ENCODE measurements at regions not wholly inside any gene's neighbourhood (a gene's known extent, or its start where the extent isn't known, plus 50 kb on each side); places are given as distances from the start of the nearest gene placed in this dataset.
"Not testable (repeated sequence)": the region's sequence is repeated elsewhere in the genome, so short reads cannot be mapped to it uniquely, and the experiment has no call there.

DNA sequence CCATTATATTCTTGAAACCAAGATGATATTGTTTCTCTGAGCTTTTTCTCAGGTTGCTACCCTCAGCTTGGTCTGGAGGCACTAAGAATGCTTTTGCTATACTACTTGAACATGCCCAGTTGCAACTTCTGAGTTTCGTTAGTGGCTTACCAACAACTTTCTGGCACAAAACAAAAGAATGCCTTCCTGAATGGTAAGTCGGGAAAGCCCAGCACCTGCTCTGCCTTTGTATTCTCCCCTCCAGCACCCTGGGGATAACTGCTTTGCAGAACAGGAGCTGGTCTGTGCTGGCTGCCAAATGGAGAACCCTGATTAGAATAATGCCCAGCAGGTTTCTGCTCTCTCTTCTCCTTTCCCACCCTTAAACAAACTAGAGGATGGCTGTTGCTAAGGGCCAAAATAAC is 149.3 kb downstream of the TGFB2 start:
- CTCF ChIA-PET, result no interaction called here
- POLR2A ChIA-PET, result no interaction called here

DNA sequence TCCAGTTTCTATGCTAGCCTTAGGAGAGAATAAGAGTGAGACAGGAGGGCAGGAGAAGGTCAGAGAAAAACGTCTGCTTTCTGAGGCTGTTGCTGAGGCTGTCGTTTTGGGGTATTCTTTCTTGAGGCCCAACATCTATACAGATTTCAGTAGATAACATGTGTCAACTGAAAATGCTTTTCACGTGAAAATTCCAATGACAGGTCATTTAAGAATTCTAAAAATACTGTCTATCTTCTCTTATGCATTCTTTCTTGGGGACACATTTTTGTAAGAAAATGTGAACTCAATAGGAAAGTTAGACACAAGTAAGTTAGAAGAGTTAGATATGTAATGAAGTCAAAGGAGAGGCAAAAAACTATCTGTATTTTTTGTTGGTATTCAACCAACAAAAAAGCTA is 150.8 kb downstream of the TGFB2 start:
- ChIA-PET POLR2A (no interaction called here), CTCF (no interaction called here)

DNA sequence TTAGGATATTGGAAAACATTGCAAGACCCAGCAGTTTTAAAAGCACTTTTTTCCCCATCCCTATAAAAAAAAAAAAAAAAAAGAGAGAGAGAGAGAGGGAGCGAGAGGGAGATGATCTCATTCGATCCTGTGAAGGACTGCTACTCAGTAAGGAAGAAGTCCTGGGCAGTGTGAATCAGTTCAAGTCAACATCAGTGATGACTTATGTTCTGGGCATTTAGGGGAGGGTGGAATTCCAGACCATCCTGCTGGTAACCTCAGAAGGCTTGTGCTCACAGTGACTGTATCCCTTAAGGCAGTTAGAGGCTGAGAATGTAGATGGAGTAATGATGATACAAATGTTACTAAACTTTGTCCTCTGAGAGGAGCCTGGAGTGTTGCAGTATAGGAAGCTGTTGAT is 151.4 kb downstream of the TGFB2 start:
- ChIA-PET POLR2A (no interaction called here), CTCF (no interaction called here)

DNA sequence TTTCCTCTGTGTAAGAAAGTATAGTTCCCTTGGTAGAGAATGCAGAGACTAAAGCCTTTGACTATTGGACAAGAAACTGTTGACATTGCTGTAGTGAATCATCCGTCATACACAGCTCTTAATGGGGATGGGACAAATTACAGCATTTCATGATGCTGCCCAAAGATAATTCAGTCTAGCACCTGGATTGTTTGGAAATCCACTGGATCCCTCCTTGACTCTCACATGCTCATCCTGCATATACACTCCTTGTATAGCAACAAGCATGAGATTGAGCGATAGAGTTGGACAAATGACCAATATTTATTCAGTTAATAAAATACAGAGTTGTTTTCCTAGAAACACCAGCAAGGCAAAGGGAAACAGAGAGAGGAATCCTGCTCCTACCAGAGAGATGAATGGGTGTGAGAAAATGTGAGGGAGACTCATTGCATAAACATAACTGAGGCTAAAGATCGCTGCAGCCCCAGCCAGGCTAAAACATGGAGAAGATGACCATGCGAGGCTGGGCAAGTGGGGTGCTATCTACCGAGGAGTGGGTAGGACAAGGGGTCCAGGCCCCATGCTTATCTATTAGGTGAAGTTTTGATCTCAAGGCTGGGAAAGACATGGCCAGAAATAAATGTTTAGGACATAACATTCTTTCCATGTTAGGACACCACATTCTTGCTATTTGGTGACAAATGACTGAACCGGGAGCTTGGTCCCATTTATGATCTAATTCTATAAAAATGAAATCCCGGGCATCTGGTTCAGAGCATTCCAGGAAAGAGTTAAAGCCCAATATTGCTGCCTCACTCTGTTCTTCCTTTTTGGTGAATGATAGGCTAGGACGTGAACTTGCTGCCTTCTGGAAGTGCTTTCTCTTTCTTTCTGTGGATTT is 153.2 kb downstream of the TGFB2 start:
- ChIA-PET POLR2A (no interaction called here), CTCF (interaction anchor here (1.4 kb wide), 1 partner anchor 9 kb away, joined by 3 read pairs; no protein-coding TSS in a partner anchor)

DNA sequence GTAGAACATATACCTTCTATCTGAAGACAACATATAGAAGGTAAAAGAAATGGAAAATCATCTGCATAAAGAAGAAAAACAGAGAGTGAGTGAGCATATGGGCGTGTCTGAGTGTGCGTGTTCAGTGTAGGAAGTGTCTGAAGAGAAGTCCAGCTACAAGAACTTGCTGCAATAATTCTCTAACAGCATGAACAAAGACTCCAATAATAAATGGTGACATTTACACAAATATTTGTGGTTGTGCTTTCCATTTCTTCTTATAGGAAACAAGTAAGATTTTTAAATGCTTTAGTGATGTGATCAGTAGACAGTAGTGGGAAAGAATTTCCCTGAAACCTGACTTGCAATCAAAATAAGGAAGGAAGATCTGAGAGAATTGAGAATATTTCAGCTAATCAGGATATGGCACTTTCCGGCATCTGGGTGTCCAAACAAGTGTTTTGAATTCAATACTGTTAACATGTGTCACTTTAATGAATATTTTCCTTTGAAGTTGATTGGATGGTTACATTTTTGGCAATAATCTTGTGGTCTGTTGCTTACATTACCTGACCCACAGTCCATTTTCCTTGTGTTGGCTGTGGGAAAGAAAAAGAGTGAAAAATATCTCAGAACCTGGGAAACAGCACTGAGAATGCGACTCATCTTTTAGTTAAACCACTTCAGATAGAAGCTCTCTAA is 154.0 kb downstream of the TGFB2 start:
- POLR2A ChIA-PET, result no interaction called here

DNA sequence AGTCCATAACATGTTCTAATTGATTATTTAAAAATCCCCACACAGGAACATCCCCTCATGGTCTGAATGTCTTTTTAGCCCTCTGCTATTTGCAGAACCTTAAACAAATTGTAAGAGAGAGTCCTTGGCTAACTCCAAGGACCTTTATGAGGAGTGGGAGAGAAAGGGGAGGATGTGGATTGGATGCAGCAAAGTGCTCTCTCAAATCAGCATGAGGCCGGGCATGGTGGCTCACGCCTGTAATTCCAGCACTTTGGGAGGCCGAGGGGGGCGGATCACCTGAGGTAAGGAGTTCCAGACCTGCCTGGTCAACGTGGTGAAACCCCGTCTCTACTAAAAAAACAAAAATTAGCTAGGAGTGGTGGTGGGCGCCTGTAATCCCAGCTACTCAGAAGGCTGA is 154.8 kb downstream of the TGFB2 start:
- ChIA-PET CTCF (no interaction called here), POLR2A (no interaction called here)

More for the DNA sequence above, 154.0 kb downstream of the TGFB2 start:
- CTCF ChIA-PET, result interaction anchor here (1.4 kb wide), 1 partner anchor 10 kb away, joined by 3 read pairs; no protein-coding TSS in a partner anchor

DNA sequence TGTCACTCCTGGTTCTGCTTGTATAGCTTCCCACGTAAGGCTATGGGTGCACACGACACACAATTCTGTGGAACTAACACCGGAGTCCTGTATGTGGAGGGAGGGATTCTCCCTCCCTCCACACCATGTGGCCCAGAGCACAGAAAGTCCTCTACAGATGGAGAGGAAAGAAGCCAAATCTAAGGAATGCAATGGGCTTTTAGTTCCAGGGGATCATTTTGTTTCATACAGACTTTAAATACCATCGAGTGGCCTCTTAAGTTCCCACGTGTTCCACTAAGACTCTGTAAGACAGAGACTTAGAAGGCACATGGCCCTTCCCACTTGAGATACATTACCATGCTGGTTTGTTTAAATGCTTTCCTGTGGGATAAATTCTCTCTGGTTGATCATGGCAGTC is 156.0 kb downstream of the TGFB2 start:
- ChIA-PET POLR2A (no interaction called here), CTCF (no interaction called here)

DNA sequence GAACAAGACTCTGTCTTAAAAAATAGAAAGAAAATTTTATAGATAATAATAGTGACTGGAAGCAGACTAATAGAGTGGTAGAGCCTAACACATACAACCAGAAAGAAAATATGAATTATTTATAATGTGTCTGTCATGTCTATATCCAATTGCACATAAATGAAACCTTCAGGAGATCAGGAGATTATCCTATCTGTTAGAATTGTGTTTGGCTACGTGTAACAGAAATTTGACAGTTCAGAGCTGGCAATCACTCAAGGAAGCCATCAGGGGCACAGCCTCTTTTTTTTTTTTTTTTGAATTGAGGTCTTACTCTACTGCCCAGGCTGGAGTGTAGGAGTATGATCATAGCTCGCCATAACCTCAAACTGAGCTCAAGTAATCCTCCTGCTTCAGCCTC is 157.2 kb downstream of the TGFB2 start:
- CTCF ChIA-PET, result no interaction called here
- POLR2A ChIA-PET, result no interaction called here

DNA sequence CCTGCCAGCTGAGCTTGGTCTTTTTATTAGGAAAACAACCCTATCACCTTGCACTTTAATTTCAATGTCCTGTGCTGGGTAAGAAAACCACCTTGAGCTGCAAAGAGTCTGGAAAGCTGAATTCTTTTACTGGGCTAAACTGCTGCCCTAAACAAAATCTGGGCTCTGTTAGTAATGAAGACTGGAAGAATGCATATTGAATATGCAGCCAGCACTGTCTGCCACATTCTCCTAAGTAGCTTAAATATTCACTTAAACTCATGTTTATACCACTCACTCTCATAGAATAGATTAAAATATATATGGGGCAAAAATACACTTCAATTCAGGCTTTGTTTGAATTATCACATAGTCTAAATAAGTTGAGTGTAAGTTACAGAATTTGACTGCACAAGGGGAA is 158.0 kb downstream of the TGFB2 start:
- POLR2A ChIA-PET, result no interaction called here
- CTCF ChIA-PET, result no interaction called here

DNA sequence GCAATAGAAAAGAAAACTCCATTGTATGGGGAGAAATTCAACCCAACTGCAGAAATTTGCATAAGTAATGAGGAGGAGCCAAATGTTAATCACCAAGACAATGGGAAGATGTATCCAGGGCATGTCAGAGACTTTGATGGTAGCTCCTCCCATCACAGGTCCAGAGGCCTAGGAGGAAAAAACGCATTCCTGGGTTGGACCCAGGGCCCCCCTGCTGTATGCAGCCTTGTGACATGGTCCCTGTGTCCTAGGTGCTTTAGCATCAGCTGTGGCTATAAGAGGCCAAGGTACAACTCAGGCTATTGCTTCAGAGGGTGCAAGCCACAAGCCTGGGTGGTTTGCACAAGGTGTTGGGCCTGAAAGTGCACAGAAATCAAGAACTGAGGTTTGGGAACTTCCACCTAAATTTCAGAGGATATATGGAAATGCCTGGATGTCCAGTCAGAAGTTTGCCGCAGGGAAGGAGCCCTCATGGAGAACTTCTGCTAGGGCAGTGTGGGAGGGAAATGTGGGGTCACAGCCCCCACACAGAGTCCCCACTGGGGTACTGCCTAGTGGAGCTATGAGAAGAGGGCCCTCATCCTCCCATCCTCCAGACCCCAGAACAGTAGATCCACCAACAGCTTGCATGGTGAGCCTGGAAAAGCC is 162.3 kb downstream of the TGFB2 start:
- POLR2A ChIA-PET, result no interaction called here

DNA sequence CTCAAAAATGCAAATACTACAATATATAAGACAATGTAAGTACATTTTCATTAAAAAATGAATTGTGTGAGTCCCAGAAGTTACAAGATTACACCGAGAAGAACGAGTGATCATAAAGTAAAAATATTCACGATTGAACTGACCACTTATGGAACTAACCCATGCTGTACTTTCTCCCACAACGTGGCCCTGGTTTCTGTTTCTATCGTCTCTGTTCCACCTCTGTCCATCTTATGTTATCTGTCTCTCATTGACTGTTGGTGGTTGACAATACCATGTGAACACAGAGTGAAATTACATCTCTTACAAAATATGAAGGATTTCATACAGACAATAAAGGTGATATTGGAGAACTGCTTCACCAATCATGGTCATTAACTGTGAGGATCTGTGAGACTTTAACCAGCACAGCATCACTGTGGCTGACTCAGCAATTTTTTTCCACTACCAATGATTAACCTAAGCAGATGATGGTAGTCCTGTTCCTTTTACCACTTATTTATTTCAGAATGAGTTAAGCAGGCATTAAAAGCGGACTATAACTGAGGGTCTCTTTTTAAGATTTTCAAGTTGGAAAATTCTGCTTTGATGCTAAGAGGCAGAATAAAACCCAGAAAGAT is 165.1 kb downstream of the TGFB2 start:
- ChIA-PET POLR2A (no interaction called here), CTCF (no interaction called here)

More for the DNA sequence above, 162.3 kb downstream of the TGFB2 start:
- CTCF ChIA-PET, result no interaction called here

DNA sequence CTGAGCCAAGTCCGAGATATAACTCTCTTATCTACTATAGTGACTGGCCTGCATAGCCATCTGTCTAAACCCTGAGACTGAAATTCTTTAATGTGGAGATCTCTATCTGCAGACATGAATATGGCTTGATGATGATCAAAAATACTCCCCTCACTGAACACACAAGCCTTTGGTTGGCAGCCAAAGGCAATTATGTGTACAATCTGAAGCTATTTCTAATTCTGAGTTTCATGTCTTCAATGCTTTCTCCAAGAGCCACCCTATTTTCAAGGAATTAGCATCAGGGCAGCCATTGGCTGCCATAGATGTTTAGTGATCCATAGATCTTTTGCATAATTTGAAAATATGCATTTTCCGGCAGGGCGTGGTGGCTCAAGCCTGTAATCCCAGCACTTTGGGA is 168.2 kb downstream of the TGFB2 start:
- CTCF ChIA-PET, result no interaction called here
- POLR2A ChIA-PET, result no interaction called here

DNA sequence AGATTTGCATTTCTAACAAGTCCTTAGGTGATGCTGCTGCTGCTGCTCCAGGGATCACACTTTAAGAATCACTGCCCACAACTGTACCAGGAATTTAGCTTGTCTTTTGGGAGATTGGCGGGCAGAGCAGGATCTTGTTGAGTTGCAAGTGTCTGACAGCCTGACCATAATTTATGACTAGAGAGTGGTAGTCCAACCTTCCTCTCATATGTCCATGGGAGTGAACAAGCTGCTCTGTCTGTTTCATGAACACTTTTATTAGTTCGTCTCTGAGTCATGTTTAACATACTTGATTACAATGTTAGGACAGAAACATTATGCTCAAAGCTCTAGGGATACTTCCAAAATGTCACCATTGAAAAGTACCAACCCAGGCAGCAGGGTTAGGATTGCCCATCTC is 169.6 kb downstream of the TGFB2 start:
- ChIA-PET CTCF (no interaction called here), POLR2A (no interaction called here)

DNA sequence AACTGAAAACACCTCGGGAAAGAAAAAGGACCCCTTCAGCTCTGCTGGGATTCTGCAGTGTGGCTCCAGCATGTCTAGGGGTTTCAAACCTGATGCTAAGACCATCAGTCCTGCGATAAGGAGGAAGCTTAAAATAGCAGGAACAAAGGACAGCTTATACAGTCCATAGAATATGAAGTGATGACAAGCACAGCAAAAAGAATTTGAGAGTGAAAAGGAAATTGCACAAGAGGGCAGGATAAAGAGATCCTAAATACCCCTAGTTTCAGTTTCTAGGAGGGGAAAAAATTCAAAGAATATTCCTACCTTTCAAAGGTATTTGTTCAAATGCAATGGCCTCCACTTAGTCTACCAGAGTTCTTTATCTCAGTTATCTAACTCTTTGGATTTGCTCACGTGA is 171.4 kb downstream of the TGFB2 start:
- CTCF ChIA-PET, result no interaction called here
- POLR2A ChIA-PET, result no interaction called here

DNA sequence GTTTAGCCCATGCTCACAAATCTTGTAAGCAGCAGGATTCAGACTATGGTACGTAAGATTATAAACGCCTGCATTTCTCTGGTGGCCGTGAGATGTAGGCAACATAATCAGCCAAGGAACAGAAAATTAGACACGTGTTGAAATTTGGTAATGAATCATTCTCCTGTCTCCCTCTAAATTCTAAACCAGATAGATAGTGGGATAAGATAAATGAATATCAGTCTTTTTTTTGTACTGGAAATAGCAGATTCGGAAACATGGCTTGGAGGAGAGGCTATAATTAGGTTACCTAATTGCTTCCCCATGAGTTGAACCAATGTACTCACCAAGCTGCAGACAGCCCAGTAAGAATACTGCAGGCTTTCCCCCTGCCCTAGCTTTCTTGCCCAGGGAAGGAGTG is 172.3 kb downstream of the TGFB2 start:
- POLR2A ChIA-PET, result no interaction called here
- CTCF ChIA-PET, result no interaction called here

DNA sequence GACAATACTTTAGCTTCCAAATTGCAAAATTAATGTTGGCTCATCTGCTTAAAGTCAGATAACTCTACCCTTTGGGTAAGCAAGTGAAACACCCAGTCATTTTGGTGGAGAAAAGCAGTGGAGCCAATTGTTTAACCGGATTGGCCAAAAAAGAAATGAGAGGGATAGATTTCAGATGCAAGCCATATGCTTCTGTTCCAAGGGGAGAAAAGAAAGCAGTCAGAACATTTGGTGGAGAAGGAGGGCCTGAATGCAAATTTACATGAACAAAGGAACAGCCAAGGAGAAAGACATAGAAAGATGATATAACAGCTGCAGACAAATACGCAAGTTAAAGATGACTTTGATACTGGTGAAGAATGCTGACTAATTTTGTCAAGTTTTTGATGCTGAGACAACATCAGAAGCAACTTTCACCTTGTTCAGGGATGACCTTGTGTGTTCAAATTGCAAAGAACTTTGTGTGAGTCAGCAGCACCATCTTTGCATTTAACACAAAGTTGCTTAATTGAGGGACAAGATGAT is 173.1 kb downstream of the TGFB2 start:
- CTCF ChIA-PET, result no interaction called here
- POLR2A ChIA-PET, result no interaction called here

DNA sequence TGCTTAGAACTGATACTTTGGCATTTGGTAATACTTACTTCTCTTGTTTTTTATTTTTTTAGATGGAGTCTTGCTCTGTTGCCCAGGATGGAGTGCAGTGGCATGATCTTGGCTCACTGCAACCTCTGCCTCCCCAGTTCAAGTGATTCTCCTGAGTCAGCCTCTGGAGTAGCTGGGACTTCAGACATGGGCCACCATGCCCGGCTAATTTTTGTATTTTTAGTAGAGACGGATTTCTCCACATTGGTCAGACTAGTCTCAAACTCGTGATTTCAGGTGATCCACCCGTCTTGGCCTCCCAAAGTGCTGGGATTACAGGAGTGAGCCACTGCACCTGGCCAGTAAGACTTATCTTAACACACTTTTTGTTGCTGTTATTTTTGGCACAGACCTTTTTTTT is 175.5 kb downstream of the TGFB2 start:
- CTCF ChIA-PET, result interaction anchor here (1.0 to 1.4 kb wide), 2 partner anchors 8 to 182 kb away, joined by 4 to 5 read pairs; no protein-coding TSS in a partner anchor
- POLR2A ChIA-PET, result not testable (repeated sequence)

DNA sequence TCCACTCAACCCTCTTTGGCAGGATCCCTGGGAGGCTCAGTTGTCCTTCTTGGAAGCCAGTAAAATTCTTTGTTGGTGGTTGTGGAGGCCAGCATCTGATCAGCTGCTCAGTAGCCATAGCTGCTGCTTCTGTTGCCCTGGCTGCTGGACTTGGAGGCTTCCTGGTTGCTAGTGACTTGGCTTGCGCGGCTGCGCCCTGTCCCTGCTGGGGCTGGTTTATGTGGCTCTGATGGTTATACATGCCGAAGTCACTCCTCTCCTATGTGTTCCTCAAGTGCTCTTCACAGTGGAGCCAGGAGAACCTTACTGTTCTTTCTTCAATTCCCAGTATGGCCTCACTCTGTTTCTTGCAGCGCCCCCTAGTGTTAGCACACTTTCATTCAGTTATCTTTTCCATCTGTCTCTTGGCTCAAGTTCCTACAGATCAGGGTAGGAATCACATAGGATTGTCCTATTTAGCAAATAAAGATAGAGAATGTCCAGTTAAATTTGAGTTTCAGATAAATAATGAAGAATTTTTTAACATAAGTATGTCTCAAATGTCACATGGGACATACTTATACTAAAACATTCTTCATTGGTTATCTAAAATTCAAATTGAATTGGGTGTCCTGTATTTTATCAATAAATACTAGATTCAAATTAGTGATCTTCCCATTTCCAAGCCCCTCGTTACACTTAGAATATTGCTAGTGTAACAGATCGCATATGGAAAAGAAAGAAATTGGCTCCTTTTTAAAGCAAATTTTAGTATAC is 176.5 kb downstream of the TGFB2 start:
- POLR2A ChIA-PET, result no interaction called here

DNA sequence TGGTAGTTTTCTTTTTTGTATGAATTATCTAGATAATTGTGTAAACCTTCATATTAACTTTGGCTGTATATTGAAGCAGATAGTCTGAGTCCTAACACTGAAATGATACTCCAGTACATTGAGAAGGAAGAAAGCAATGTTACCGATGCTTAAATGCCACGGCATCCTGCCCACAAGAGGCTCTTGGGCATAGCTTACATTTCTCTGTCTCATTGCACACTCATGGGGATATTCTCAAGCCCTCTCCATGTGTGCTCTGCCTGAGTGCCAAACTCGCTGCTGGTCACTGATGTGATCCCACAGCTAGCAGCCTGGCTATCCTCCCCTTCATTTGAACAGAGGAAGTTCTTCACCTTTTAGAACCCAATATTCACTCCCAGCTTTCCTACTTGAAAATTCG is 179.4 kb downstream of the TGFB2 start:
- CTCF ChIA-PET, result interaction anchor here (1.2 kb wide), 1 partner anchor 179 kb away, joined by 3 read pairs; the partner anchor contains the start of gene TGFB2
- POLR2A ChIA-PET, result no interaction called here

More for the DNA sequence above, 176.5 kb downstream of the TGFB2 start:
- CTCF ChIA-PET, result interaction anchor here (1.0 kb wide), 1 partner anchor 183 kb away, joined by 5 read pairs; no protein-coding TSS in a partner anchor

Data from activated CD8-positive, alpha-beta memory T cell treated with anti-CD3 and anti-CD28 coated beads for 36 hours (primary cell).